ENCODE measurements at regions not wholly inside any gene's neighbourhood (a gene's known extent, or its start where the extent isn't known, plus 50 kb on each side); places are given as distances from the start of the nearest gene placed in this dataset.
"Not testable (repeated sequence)": the region's sequence is repeated elsewhere in the genome, so short reads cannot be mapped to it uniquely, and the experiment has no call there.

GRCh38 chr1:193473932-193474331 lies 287.5 kb upstream of the B3GALT2 start:
- no peak for DNase-seq (ENCODE audit: low read depth in 3 of 3, low spot score in 2 of 3)

- DNase-seq (ENCODE audit: low read depth in 3 of 3, low spot score in 2 of 3): no peak
These were observed 286.5 kb upstream of the B3GALT2 start for GRCh38 chr1:193472838-193473398.

DNA sequence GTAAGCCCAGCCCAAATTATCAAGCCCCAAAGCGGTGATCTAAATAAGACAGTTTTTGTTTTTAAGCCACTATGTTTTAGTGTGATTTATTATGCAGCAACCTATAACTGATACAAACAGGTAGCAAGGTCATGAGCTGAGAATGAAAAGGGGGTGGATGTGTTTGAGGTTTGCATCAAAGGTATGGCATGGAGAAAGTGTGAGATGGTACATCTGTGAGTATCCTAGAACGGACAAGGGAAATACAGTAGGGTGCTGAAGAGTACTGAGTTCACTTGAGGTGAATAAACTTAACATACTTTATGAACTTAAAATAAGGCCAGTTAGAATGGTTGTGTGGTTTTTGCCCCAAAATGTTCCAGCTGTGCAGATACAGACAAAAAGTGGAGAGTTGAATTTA lies 286.0 kb upstream of the B3GALT2 start:
- no peak for DNase-seq (ENCODE audit: low read depth in 3 of 3, low spot score in 2 of 3)

- DNase-seq (ENCODE audit: low read depth in 3 of 3, low spot score in 2 of 3): no peak
These were observed 285.6 kb upstream of the B3GALT2 start for GRCh38 chr1:193471981-193472380.

- DNase-seq (ENCODE audit: low read depth in 3 of 3, low spot score in 2 of 3): no peak
These were observed 277.0 kb upstream of the B3GALT2 start for GRCh38 chr1:193463326-193463932.

GRCh38 chr1:193462629-193463320 lies 276.4 kb upstream of the B3GALT2 start:
- DNase-seq (ENCODE audit: low read depth in 3 of 3, low spot score in 2 of 3): no peak

- no peak for DNase-seq (ENCODE audit: low read depth in 3 of 3, low spot score in 2 of 3)
These were observed 272.2 kb upstream of the B3GALT2 start for GRCh38 chr1:193458628-193459027.

GRCh38 chr1:193457676-193458075 lies 271.3 kb upstream of the B3GALT2 start:
- no peak for DNase-seq (ENCODE audit: low read depth in 3 of 3, low spot score in 2 of 3)

GRCh38 chr1:193456811-193457280 lies 270.4 kb upstream of the B3GALT2 start:
- DNase-seq (ENCODE audit: low read depth in 3 of 3, low spot score in 2 of 3): no peak

DNA sequence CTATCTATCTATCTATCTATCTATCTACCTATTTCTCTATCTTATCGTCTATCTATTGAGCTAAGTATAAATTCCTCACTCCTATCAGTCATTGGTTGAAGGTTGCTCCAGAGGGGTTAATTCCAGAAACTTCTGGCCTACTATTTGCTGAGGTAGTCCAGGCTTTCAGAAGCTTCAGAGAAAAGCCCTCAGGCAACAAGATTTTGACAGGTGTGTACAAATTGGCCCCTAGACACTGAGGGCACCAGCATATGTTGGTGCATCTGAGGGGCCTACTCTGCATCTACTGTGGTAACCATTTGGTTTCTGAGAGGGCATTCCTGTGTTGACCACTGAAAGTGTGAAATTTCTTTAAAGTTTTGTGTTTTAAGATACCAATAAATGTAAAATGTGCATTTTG lies 265.2 kb upstream of the B3GALT2 start:
- no peak for DNase-seq (ENCODE audit: low read depth in 3 of 3, low spot score in 2 of 3)

- DNase-seq (ENCODE audit: low read depth in 3 of 3, low spot score in 2 of 3): no peak
These were observed 264.6 kb upstream of the B3GALT2 start for GRCh38 chr1:193451001-193451400.

DNA sequence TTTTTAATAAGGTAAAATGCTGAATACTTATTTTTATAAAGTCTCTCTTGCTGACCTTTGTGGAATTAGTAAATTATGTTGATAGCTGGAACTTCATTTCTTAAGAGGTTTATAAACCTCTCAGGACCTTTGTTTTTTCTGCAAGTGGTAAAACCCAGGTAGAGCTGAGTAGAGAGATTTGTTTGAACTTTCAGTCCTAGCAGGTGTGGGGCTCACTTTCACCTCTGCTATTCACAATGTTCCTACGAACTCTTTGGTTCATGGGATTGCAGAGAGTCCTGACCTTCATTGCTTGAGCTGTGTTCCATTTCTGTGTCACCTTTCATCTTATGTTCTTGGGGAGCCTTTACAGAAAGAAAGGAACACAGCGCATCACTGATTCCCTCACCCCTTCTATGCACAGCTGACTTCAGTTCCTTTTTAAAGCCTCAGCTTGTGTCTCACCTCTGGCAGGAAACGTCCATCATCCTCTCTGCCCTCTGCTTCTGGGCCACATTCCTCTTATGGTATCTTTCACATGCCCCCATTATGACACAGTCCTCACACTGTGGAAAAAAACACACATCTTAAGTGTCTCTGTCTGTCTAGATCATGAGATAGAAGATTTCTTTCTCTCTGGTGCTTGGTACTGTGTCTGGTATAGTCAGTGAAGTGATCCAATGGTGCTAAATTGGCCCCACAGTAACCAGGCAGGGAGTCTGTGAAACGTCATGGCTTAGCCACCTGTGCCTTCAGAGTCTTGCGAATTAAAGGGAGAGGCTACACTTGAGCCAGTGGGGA lies 262.5 kb upstream of the B3GALT2 start:
- DNase-seq (ENCODE audit: low read depth in 3 of 3, low spot score in 2 of 3): no peak

DNA sequence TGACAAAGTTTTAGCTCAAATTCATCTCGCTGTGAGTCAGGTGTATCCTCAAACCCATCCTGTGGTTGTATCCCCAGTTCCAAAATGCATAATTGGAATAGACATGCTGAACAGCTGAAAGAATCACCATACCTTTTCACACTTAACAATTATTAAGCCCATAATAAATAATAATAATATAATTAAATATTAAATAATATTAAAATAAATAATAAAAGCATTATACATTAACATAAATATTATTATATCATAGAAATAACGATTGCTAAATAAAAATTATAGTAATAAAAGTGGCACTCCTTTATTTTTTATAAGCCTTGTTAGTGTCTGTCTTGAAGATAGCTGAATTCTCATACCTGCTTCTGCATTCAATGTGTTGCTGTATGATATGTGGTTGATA lies 257.5 kb upstream of the B3GALT2 start:
- no peak for DNase-seq (ENCODE audit: low read depth in 3 of 3, low spot score in 2 of 3)

DNA sequence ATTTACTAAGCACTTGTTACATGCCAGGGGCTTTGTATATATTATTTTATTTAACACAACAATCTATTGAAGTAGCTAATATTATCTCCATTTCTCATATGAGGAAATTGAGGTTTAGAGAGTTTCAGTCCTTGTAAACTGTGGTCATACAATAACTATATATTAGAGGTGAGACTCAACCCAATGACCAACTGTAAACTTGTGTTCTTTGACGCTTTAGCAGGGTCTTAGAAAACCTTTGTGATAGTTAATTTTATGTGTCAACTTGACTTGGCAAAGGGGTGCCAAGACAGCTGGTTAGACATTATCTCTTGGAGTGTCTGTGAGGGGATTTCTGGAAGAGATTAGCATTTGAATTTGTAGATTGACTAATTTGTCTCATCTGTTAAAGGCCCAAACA lies 252.4 kb upstream of the B3GALT2 start:
- no peak for DNase-seq (ENCODE audit: low read depth in 3 of 3, low spot score in 2 of 3)

DNA sequence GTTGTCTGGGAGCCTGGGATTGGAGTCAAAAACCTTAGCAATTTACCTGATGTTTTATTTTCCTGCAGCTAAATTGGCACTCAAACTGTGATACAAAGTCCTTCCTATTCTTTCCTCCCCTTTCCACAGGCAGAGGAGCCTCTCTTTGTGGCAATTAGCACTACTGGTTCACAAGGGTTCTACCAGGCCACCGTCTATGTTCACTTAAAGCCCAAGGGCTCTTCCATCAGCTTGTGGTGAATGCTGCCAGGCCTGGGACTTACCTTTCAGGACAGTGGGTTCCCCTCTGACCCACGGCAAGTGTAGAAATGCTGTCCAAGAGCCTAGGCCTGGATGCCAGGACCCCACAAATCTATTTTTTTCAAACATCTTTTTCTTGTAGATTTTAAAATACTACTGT lies 251.9 kb upstream of the B3GALT2 start:
- DNase-seq (ENCODE audit: low read depth in 3 of 3, low spot score in 2 of 3): no peak

- no peak for DNase-seq (ENCODE audit: low read depth in 3 of 3, low spot score in 2 of 3)
These were observed 251.4 kb upstream of the B3GALT2 start for GRCh38 chr1:193437785-193438184.

- DNase-seq (ENCODE audit: low read depth in 3 of 3, low spot score in 2 of 3): not testable (repeated sequence)
These were observed 250.9 kb upstream of the B3GALT2 start for GRCh38 chr1:193437333-193437732.

DNA sequence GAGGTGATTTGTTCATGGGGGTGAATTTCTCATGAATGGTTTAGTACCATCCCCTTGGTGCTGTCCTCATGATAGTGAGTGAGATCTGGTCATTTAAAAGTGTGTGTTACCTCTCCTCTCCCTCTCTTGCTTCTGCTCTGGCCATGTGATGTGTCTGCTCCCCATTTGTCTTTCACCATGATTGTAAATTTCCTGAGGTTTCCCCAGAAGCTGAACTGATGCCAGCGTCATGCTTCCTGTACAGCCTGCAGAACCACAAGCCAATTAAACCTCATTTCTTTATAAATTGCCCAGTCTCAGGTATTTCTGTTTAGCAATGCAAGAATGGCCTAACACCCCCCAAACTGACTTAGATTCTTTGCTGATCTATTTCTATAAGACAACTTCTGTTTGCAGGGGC lies 249.4 kb upstream of the B3GALT2 start:
- DNase-seq (ENCODE audit: low read depth in 3 of 3, low spot score in 2 of 3): no peak

GRCh38 chr1:193434319-193434718 lies 247.9 kb upstream of the B3GALT2 start:
- DNase-seq (ENCODE audit: low read depth in 3 of 3, low spot score in 2 of 3): no peak

- no peak for DNase-seq (ENCODE audit: low read depth in 3 of 3, low spot score in 2 of 3)
These were observed 247.2 kb upstream of the B3GALT2 start for GRCh38 chr1:193433599-193433998.

GRCh38 chr1:193432979-193433587 lies 246.7 kb upstream of the B3GALT2 start:
- DNase-seq (ENCODE audit: low read depth in 3 of 3, low spot score in 2 of 3): no peak

All from right renal cortex interstitium (tissue), 3 donors.